ENCODE measurements at regions not wholly inside any gene's neighbourhood (a gene's known extent, or its start where the extent isn't known, plus 50 kb on each side); places are given as distances from the start of the nearest gene placed in this dataset.

DNA sequence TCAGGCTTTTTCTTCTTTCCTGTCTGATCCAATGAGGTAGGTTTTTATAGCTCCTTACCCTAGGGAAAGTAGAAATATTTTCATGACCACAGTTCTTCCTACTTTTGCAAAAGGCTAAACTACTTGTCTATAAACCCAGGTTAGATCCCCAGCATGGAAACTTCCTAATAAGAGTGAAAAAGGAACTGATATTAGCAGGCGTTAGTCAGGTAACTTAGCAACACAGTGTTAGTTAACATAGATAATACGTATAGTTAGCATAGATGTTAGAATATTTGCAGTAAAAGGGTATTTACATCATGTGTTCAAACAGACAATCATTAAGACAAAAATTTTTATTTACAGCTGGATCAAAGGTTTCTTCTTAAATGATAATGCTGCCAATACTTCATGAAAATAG, 162.9 kb upstream of the DAB2 start:
- Histone ChIP-seq H3K4me1 (ENCODE audit: control insufficient read depth in 3 of 3, insufficient read depth in 2 of 3, low read depth in 1 of 3, low read length in 2 of 3) (no peaks in the 10 kb centered on the region), H3K27ac (ENCODE audit: low read depth in 1 of 3, low read length in 2 of 3) (no peak overlapping the region), H3K9me3 (ENCODE audit: control insufficient read depth in 2 of 2, insufficient read depth in 1 of 2, low read depth in 1 of 2, low read length in 1 of 2) (no peaks in the 10 kb centered on the region), H3K4me3 (ENCODE audit: low read depth in 1 of 3, low read length in 3 of 3) (no peak overlapping the region), H3K36me3 (ENCODE audit: control insufficient read depth in 3 of 3, insufficient read depth in 2 of 3, low read depth in 1 of 3, low read length in 3 of 3) (no peaks in the 10 kb centered on the region), H3K27me3 (ENCODE audit: control insufficient read depth in 3 of 3, insufficient read depth in 3 of 3, low read length in 3 of 3) (no peaks in the 10 kb centered on the region)
- FAIRE-seq: no peak
- DNase-seq: no peak
- 71 to 80% (median 74%) methylated on average over 2 of the region's 2 CpGs for WGBS, 3 donors

DNA sequence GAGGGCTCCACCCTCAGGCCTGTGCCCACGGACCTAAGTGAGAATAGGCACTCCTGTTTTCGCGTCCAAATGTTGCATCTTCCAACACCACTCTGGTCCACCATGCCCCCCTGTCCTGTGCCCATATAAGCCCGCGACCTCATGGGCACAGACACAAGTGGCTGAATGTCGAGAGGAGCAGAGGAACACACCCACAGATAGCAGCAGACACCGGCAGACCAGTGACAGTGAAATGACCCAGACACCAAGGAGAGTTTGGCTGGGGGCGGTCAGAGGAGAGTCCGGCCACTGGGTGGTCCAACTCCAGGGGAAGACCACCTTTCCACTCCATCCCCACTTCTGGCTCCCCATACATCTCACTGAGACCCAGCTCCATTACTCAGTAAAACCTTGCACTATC, 161.4 kb upstream of the DAB2 start:
- no peak for FAIRE-seq

DNA sequence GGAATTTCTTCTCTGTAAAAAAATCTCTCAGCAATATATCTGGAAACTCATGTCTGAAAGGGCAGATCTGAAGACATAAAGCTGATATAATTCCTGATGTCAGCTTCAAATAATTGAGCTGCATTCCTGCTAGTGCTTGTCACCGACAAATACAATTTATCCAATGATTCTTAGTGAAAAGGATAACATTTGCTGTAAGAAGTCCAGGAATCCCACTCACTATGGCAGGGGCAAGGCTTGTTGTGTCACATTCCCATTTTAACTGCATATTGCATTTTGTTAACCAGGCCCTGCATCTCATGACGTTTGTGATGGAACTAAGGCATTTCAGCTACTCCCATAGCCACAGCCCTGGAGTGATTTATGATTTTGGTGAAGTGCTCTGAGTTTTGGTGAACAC, 160.1 kb upstream of the DAB2 start:
- Histone ChIP-seq H3K36me3 (ENCODE audit: control insufficient read depth in 3 of 3, insufficient read depth in 2 of 3, low read depth in 1 of 3, low read length in 3 of 3) (no peaks in the 10 kb centered on the region), H3K27me3 (ENCODE audit: control insufficient read depth in 3 of 3, insufficient read depth in 3 of 3, low read length in 3 of 3) (no peaks in the 10 kb centered on the region), H3K4me1 (ENCODE audit: control insufficient read depth in 3 of 3, insufficient read depth in 2 of 3, low read depth in 1 of 3, low read length in 2 of 3) (peaks cover 0 to 10% (median 0%) of the 10 kb centered on the region in 3 donors), H3K27ac (ENCODE audit: low read depth in 1 of 3, low read length in 2 of 3) (no peak overlapping the region), H3K9me3 (ENCODE audit: control insufficient read depth in 2 of 2, insufficient read depth in 1 of 2, low read depth in 1 of 2, low read length in 1 of 2) (no peaks in the 10 kb centered on the region), H3K4me3 (ENCODE audit: low read depth in 1 of 3, low read length in 3 of 3) (no peak overlapping the region)
- FAIRE-seq (no peak), DNase-seq (no peak)
- WGBS, 3 donors: 67 to 75% (median 68%) methylated on average over 2 of the region's 2 CpGs

More for the DNA sequence above, 161.4 kb upstream of the DAB2 start:
- Histone ChIP-seq H3K9me3 (ENCODE audit: control insufficient read depth in 2 of 2, insufficient read depth in 1 of 2, low read depth in 1 of 2, low read length in 1 of 2) (no peaks in the 10 kb centered on the region), H3K4me3 (ENCODE audit: low read depth in 1 of 3, low read length in 3 of 3) (no peak overlapping the region), H3K27me3 (ENCODE audit: control insufficient read depth in 3 of 3, insufficient read depth in 3 of 3, low read length in 3 of 3) (no peaks in the 10 kb centered on the region), H3K27ac (ENCODE audit: low read depth in 1 of 3, low read length in 2 of 3) (no peak overlapping the region), H3K36me3 (ENCODE audit: control insufficient read depth in 3 of 3, insufficient read depth in 2 of 3, low read depth in 1 of 3, low read length in 3 of 3) (no peaks in the 10 kb centered on the region), H3K4me1 (ENCODE audit: control insufficient read depth in 3 of 3, insufficient read depth in 2 of 3, low read depth in 1 of 3, low read length in 2 of 3) (no peaks in the 10 kb centered on the region)
- WGBS, 3 donors: 89 to 93% (median 91%) methylated on average over 9 of the region's 9 CpGs
- DNase-seq: no peak

DNA sequence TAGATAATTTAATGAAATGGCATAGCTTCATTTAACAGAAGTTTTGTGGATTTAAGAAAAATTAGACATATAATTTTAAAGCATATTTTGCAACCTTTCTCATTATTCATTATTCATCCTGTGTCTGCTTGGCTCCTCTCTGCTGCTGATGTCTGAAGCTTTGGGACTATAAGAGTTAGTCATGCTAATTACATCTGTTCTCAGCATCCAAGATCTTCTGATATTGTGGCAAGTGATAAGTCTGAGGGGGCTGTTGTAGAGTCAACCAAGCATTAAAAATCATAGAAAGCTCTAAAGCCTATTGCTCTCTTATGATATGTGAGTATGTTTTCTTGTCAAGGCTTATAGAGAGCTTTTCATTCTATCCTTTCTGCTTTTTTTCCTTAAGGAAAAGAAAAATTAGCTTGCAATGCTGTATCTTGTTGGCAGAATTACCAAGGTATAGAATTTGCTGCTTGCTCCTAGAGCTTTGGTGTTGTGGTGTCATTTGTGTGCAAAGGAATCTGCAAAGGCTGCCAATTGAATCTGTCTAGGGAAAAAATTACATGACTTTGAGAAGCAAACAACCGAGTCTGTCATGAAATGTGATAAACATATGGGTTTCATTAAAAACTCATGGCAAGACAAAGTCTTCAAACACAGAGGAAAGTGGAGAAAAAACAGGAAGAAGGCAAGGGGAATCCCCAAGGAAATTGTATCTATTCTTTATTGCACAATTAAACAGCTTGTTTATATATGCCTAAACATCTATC, 156.1 kb upstream of the DAB2 start:
- 5 to 23% (median 6%) methylated on average over 1 of the region's 1 CpG for WGBS, 3 donors
- DNase-seq (peak in 1 of 2 donors; percentile 6), FAIRE-seq (no peak)
- Histone ChIP-seq H3K4me3 (ENCODE audit: low read depth in 1 of 3, low read length in 3 of 3) (no peak overlapping the region), H3K36me3 (ENCODE audit: control insufficient read depth in 3 of 3, insufficient read depth in 2 of 3, low read depth in 1 of 3, low read length in 3 of 3) (no peaks in the 10 kb centered on the region), H3K27ac (ENCODE audit: low read depth in 1 of 3, low read length in 2 of 3) (no peak overlapping the region), H3K4me1 (ENCODE audit: control insufficient read depth in 3 of 3, insufficient read depth in 2 of 3, low read depth in 1 of 3, low read length in 2 of 3) (peaks cover 0 to 17% (median 0%) of the 10 kb centered on the region in 3 donors), H3K9me3 (ENCODE audit: control insufficient read depth in 2 of 2, insufficient read depth in 1 of 2, low read depth in 1 of 2, low read length in 1 of 2) (no peaks in the 10 kb centered on the region), H3K27me3 (ENCODE audit: control insufficient read depth in 3 of 3, insufficient read depth in 3 of 3, low read length in 3 of 3) (no peaks in the 10 kb centered on the region)

DNA sequence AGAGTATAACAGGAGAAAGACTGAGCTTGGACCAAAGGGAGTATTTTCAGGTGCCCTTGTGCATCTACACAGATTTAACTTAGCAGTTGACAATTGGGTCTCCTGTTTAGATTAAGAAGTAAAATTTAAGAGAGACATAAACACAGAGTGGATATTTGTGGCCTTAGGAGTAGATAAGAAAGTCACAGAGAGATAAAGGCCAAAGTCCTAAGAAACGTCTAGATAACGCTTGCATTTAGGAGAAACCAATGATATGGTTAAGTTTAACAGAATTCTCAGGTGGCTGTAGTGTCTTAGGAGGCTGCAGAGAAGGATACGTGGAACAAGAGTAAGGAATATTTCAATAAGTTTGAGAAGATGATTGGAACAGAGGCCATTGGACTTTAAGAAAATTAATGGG, 155.0 kb upstream of the DAB2 start:
- Histone ChIP-seq H3K4me3 (ENCODE audit: low read depth in 1 of 3, low read length in 3 of 3) (no peak overlapping the region), H3K27ac (ENCODE audit: low read depth in 1 of 3, low read length in 2 of 3) (peak overlapping the region in 1 of 3 donors; percentile 44), H3K36me3 (ENCODE audit: control insufficient read depth in 3 of 3, insufficient read depth in 2 of 3, low read depth in 1 of 3, low read length in 3 of 3) (no peaks in the 10 kb centered on the region), H3K27me3 (ENCODE audit: control insufficient read depth in 3 of 3, insufficient read depth in 3 of 3, low read length in 3 of 3) (no peaks in the 10 kb centered on the region), H3K9me3 (ENCODE audit: control insufficient read depth in 2 of 2, insufficient read depth in 1 of 2, low read depth in 1 of 2, low read length in 1 of 2) (no peaks in the 10 kb centered on the region), H3K4me1 (ENCODE audit: control insufficient read depth in 3 of 3, insufficient read depth in 2 of 3, low read depth in 1 of 3, low read length in 2 of 3) (peaks cover 0 to 17% (median 0%) of the 10 kb centered on the region in 3 donors)
- WGBS, 3 donors: 25 to 65% (median 36%) methylated on average over 3 of the region's 3 CpGs
- FAIRE-seq (no peak), DNase-seq (peak in 1 of 2 donors; percentile 33)

DNA sequence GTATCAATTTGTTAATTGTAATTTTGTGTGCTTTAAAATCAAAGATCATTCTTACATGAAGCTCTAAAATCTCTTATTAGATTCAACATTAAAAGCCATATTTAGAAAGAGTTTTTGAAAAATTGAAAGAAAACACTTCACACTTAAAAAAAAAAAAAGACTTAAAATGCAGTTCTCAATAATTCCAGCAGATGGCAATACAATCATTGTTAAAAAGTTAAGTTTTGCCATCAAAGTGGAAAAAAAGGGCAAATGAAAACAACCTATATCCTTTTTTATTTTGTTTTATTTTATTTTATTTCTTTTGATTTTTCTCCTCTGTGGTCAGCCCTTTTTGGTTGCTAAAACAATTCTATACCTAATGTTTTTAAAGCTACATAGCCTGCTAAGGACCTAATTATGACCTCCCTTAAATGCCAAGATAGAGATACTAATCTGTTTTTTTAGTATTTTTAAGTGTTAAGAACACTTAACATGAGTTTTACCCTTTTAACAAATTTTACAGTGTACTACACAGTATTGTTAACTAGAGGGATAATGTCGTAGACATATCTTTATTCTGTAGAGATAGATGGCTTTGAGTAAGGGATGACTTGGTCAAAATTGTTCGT, 154.2 kb upstream of the DAB2 start:
- Histone ChIP-seq H3K27me3 (ENCODE audit: control insufficient read depth in 3 of 3, insufficient read depth in 3 of 3, low read length in 3 of 3) (no peaks in the 10 kb centered on the region), H3K4me1 (ENCODE audit: control insufficient read depth in 3 of 3, insufficient read depth in 2 of 3, low read depth in 1 of 3, low read length in 2 of 3) (peaks cover 0 to 17% (median 0%) of the 10 kb centered on the region in 3 donors), H3K36me3 (ENCODE audit: control insufficient read depth in 3 of 3, insufficient read depth in 2 of 3, low read depth in 1 of 3, low read length in 3 of 3) (no peaks in the 10 kb centered on the region), H3K27ac (ENCODE audit: low read depth in 1 of 3, low read length in 2 of 3) (peak overlapping the region in 1 of 3 donors; percentile 44), H3K4me3 (ENCODE audit: low read depth in 1 of 3, low read length in 3 of 3) (no peak overlapping the region), H3K9me3 (ENCODE audit: control insufficient read depth in 2 of 2, insufficient read depth in 1 of 2, low read depth in 1 of 2, low read length in 1 of 2) (no peaks in the 10 kb centered on the region)
- WGBS, 3 donors: 59 to 75% (median 67%) methylated on average over 2 of the region's 2 CpGs
- DNase-seq: peak; percentile 19 to 33
- peak; percentile 88 for FAIRE-seq

DNA sequence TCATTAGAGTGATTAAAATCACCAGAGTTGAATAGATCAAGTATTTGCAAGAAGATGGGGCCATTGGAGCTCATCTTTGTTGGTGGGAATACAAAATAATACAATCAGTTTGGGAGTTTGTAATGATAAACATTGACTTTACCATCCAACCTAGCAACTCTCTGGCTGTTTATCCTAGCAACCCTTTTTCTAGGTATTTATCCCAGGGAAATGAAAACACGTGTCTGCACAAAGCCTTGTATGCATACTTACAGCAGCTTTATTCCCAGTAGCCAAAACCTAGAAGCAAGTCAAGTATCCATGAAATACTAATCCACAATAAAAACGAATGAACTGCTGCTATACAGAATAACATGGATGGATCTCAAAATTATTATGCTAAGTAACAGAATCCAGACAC, 152.7 kb upstream of the DAB2 start:
- no peaks in the 10 kb centered on the region for H3K27me3 ChIP-seq (ENCODE audit: control insufficient read depth in 3 of 3, insufficient read depth in 3 of 3, low read length in 3 of 3)
- no peak for DNase-seq
- no peak overlapping the region for H3K27ac ChIP-seq (ENCODE audit: low read depth in 1 of 3, low read length in 2 of 3)
- H3K4me1 ChIP-seq (ENCODE audit: control insufficient read depth in 3 of 3, insufficient read depth in 2 of 3, low read depth in 1 of 3, low read length in 2 of 3): peaks cover 0 to 17% (median 0%) of the 10 kb centered on the region in 3 donors
- no peaks in the 10 kb centered on the region for H3K9me3 ChIP-seq (ENCODE audit: control insufficient read depth in 2 of 2, insufficient read depth in 1 of 2, low read depth in 1 of 2, low read length in 1 of 2)
- WGBS, 3 donors: 35 to 42% (median 38%) methylated on average over 2 of the region's 2 CpGs
- FAIRE-seq: no peak
- H3K4me3 ChIP-seq (ENCODE audit: low read depth in 1 of 3, low read length in 3 of 3): no peak overlapping the region
- no peaks in the 10 kb centered on the region for H3K36me3 ChIP-seq (ENCODE audit: control insufficient read depth in 3 of 3, insufficient read depth in 2 of 3, low read depth in 1 of 3, low read length in 3 of 3)

GRCh38 chr5:39570403-39571027, 145.7 kb upstream of the DAB2 start:
- WGBS, 3 donors: 30 to 31% (median 31%) methylated on average over 4 of the region's 4 CpGs
- Histone ChIP-seq H3K36me3 (ENCODE audit: control insufficient read depth in 3 of 3, insufficient read depth in 2 of 3, low read depth in 1 of 3, low read length in 3 of 3) (no peaks in the 10 kb centered on the region), H3K27ac (ENCODE audit: low read depth in 1 of 3, low read length in 2 of 3) (no peak overlapping the region)

More at GRCh38 chr5:39570403-39571027, 145.7 kb upstream of the DAB2 start:
- Histone ChIP-seq H3K27me3 (ENCODE audit: control insufficient read depth in 3 of 3, insufficient read depth in 3 of 3, low read length in 3 of 3) (no peaks in the 10 kb centered on the region), H3K9me3 (ENCODE audit: control insufficient read depth in 2 of 2, insufficient read depth in 1 of 2, low read depth in 1 of 2, low read length in 1 of 2) (no peaks in the 10 kb centered on the region), H3K4me1 (ENCODE audit: control insufficient read depth in 3 of 3, insufficient read depth in 2 of 3, low read depth in 1 of 3, low read length in 2 of 3) (no peaks in the 10 kb centered on the region), H3K4me3 (ENCODE audit: low read depth in 1 of 3, low read length in 3 of 3) (no peak overlapping the region)
- peak; percentile 74 for FAIRE-seq
- peak; percentile 36 to 54 for DNase-seq
